Esophagus muscularis mucosa (tissue), 4 donors: ENCODE measurements at regions not wholly inside any gene's neighbourhood (a gene's known extent, or its start where the extent isn't known, plus 50 kb on each side); places are given as distances from the start of the nearest gene placed in this dataset.

ENCODE experiments used
- CTCF ChIP-seq, 3 experiments: fragments of 200-600 bp in 2 of 3; fragments of 450-650 bp in 1 of 3; sonication (generic) in 2 of 3; IDR thresholded peaks; one replicate each; pipeline ENCODE4 v1.5.1; 2017 to 2019; ENCODE audit warnings: antibody characterized with exemption in 3 of 3, mild to moderate bottlenecking in 2 of 3, moderate library complexity in 1 of 3
- EP300 ChIP-seq: sonication (generic); formaldehyde crosslinking; IDR thresholded peaks from one replicate; pipeline ENCODE4 v1.6.1; 2017; ENCODE audit warnings: antibody characterized with exemption
- POLR2A ChIP-seq: fragments of 450-650 bp; IDR thresholded peaks from one replicate; pipeline ENCODE4 v1.6.1; 2017; ENCODE audit warnings: antibody characterized with exemption, moderate library complexity, mild to moderate bottlenecking, low read depth
- POLR2AphosphoS5 ChIP-seq, 2 donors: sonication (generic); formaldehyde crosslinking; IDR thresholded peaks; one replicate each; pipeline ENCODE4 v1.6.1; 2017; ENCODE audit warnings: antibody characterized with exemption in 2 of 2

DNA sequence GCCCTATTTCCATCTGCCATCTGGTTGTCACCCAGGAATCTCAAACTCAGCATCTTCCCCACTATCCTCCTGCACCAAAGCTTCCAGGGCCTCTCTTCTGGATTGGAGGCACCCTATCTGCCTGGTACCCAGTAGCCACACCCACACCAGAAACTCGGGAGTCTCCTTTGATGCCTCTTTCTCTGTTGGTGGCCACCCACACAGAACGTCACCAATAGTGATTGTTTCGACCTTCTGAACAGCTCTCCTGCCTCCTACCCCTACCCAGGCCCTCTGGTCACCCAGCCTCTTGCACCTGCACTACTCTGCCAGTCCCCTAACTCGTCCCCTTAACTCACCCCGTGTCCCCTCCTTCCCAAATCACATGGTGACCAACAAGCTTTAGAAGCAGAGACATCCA, 95.0 kb downstream of the IRF2BPL start:
- TF ChIP-seq CTCF (IDR thresholded peaks at IDR 0.05), result no peak
- TF ChIP-seq POLR2AphosphoS5 (IDR thresholded peaks at IDR 0.05), result no peak
- TF ChIP-seq EP300, result no peak
- no peak for TF ChIP-seq POLR2A
